A673 (cell line): ENCODE measurements at regions not wholly inside any gene's neighbourhood (a gene's known extent, or its start where the extent isn't known, plus 50 kb on each side); places are given as distances from the start of the nearest gene placed in this dataset.

Experiments used
- BruUV-seq: library from RNA; stranded (reverse); fragments of 400-500 nt; replicated peaks from 2 replicates; lab custom pipeline; 2021; lab: Mats Ljungman, UMichigan
- CTCF ChIA-PET: fragments of 300-600 bp; sonication (Branson Sonifier 250); formaldehyde crosslinking; loops from one replicate; lab custom pipeline; 2022; ENCODE audit warnings: antibody characterized with exemption; lab: Charles Lee
- POLR2A ChIA-PET: fragments of 300-600 bp; sonication (Branson Sonifier 250); formaldehyde crosslinking; loops from one replicate; lab custom pipeline; 2022; ENCODE audit warnings: antibody characterized with exemption; ENCODE audit not compliant: low non-redundant PET; lab: Charles Lee
- DNase-seq: peaks from one replicate; pipeline ENCODE4 v3.0.0-alpha.2; 2015; ENCODE audit warnings: low spot score
- H3K27ac ChIP-seq: fragments of 200-600 bp; sonication (generic); 2 replicates; pipeline ENCODE4 v1.5.1; 2016; ENCODE audit warnings: mixed run types, low read depth, mild to moderate bottlenecking, mixed read lengths, antibody characterized with exemption, low read length; ENCODE audit not compliant: poor library complexity, severe bottlenecking
- H3K27me3 ChIP-seq: fragments of 200-600 bp; sonication (generic); replicated peaks from 2 replicates; pipeline ENCODE4 v1.6.1; 2017; ENCODE audit warnings: mixed run types, low read depth, mild to moderate bottlenecking, mixed read lengths, antibody characterized with exemption, low read length; ENCODE audit not compliant: insufficient read depth, poor library complexity
- H3K36me3 ChIP-seq: fragments of 200-600 bp; sonication (generic); 2 replicates; pipeline ENCODE4 v1.6.1; 2016; ENCODE audit warnings: mixed run types, mild to moderate bottlenecking, mixed read lengths, antibody characterized with exemption, low read length; ENCODE audit not compliant: insufficient read depth, poor library complexity, severe bottlenecking
- H3K4me1 ChIP-seq: fragments of 200-600 bp; sonication (generic); 2 replicates; pipeline ENCODE4 v1.6.1; 2017; ENCODE audit warnings: mixed run types, mild to moderate bottlenecking, mixed read lengths, antibody characterized with exemption, low read length; ENCODE audit not compliant: insufficient read depth, poor library complexity, severe bottlenecking
- H3K4me3 ChIP-seq: fragments of 200-600 bp; sonication (generic); 2 replicates; pipeline ENCODE4 v1.5.1; 2016; ENCODE audit warnings: low read depth, mixed run types, mild to moderate bottlenecking, mixed read lengths, low read length; ENCODE audit not compliant: poor library complexity, severe bottlenecking
- H3K9me3 ChIP-seq: fragments of 200-600 bp; sonication (generic); 2 replicates; pipeline ENCODE4 v1.6.1; 2016; ENCODE audit warnings: mixed run types, low read depth, mild to moderate bottlenecking, mixed read lengths, antibody characterized with exemption, low read length; ENCODE audit not compliant: poor library complexity, severe bottlenecking
- EZH2 ChIP-seq: fragments of 200-600 bp; sonication (generic); IDR thresholded peaks from 2 replicates; pipeline ENCODE4 v1.6.1; 2017; ENCODE audit warnings: borderline replicate concordance, low read depth, mild to moderate bottlenecking, mixed read lengths, antibody characterized with exemption, low read length; ENCODE audit not compliant: poor library complexity, severe bottlenecking
- intact Hi-C: fragments of 100-400 bp; cut with micrococcal nuclease; formaldehyde crosslinking; loops from one replicate; pipeline ENCODE4 v1.10.0; 2022; ENCODE audit not compliant: unreplicated experiment
- TF ChIP-seq, protein P1 (sequence below): fragments of 300-800, 200-600 bp; sonication (generic); conservative IDR thresholded peaks from 2 replicates; pipeline ENCODE4 v1.5.1; 2017; ENCODE audit warnings: low read depth, mild to moderate bottlenecking, antibody characterized with exemption, low read length, moderate library complexity, mixed read lengths

- no peaks in the 10 kb centered on the region for H3K9me3 ChIP-seq
- no peaks in the 10 kb centered on the region for H3K4me1 ChIP-seq
- POLR2A ChIA-PET = no interaction called here
- peaks cover 6% of the 10 kb centered on the region for H3K27me3 ChIP-seq
- no TSS peak for BruUV-seq
- TF ChIP-seq, protein P1, sequence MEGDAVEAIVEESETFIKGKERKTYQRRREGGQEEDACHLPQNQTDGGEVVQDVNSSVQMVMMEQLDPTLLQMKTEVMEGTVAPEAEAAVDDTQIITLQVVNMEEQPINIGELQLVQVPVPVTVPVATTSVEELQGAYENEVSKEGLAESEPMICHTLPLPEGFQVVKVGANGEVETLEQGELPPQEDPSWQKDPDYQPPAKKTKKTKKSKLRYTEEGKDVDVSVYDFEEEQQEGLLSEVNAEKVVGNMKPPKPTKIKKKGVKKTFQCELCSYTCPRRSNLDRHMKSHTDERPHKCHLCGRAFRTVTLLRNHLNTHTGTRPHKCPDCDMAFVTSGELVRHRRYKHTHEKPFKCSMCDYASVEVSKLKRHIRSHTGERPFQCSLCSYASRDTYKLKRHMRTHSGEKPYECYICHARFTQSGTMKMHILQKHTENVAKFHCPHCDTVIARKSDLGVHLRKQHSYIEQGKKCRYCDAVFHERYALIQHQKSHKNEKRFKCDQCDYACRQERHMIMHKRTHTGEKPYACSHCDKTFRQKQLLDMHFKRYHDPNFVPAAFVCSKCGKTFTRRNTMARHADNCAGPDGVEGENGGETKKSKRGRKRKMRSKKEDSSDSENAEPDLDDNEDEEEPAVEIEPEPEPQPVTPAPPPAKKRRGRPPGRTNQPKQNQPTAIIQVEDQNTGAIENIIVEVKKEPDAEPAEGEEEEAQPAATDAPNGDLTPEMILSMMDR = no peak
- TF ChIP-seq EZH2 = no peak
- intact Hi-C loops = no loop called here
- CTCF ChIA-PET = no interaction called here
- no peak for DNase-seq
- no peak overlapping the region for H3K27ac ChIP-seq
- H3K4me3 ChIP-seq = no peak overlapping the region
- H3K36me3 ChIP-seq = no peaks in the 10 kb centered on the region
These were observed 208.0 kb downstream of the TDRD15 start for GRCh38 chr2:21331625-21332370.

- intact Hi-C loops = no loop called here
- CTCF ChIA-PET = no interaction called here
- no peaks in the 10 kb centered on the region for H3K36me3 ChIP-seq
- H3K4me3 ChIP-seq = no peak overlapping the region
- POLR2A ChIA-PET = no interaction called here
- BruUV-seq = no TSS peak
- H3K27ac ChIP-seq = no peak overlapping the region
- TF ChIP-seq EZH2 = no peak
- TF ChIP-seq, protein P1 = no peak
- DNase-seq = no peak
- H3K9me3 ChIP-seq = no peaks in the 10 kb centered on the region
- no peaks in the 10 kb centered on the region for H3K4me1 ChIP-seq
- H3K27me3 ChIP-seq = peaks cover 6% of the 10 kb centered on the region
These were observed 209.3 kb downstream of the TDRD15 start for GRCh38 chr2:21332993-21333625.

GRCh38 chr2:21333684-21334083 lies 209.9 kb downstream of the TDRD15 start:
- Histone ChIP-seq H3K9me3 (no peaks in the 10 kb centered on the region), H3K36me3 (no peaks in the 10 kb centered on the region), H3K27ac (no peak overlapping the region), H3K27me3 (peaks cover 6% of the 10 kb centered on the region), H3K4me3 (no peak overlapping the region), H3K4me1 (no peaks in the 10 kb centered on the region)
- POLR2A ChIA-PET = no interaction called here
- no peak for TF ChIP-seq EZH2
- TF ChIP-seq, protein P1 = no peak
- CTCF ChIA-PET = interaction anchor here (0.5 kb wide), 1 partner anchor 154 kb away, joined by 5 read pairs; no protein-coding TSS in a partner anchor
- BruUV-seq = no TSS peak
- DNase-seq = no peak
- intact Hi-C loops = no loop called here
